ENCODE measurements at regions not wholly inside any gene's neighbourhood (a gene's known extent, or its start where the extent isn't known, plus 50 kb on each side); places are given as distances from the start of the nearest gene placed in this dataset.

GRCh38 chr6:113326781-113327180 is 530.4 kb upstream of the MARCKS start:
- H3K27ac ChIP-seq = no peak overlapping the region
- TF ChIP-seq ZFX (IDR thresholded peaks at IDR 0.05) (no peak), CTCF (conservative IDR thresholded peaks at IDR 0.05) (no peak)

- TF ChIP-seq ZFX (IDR thresholded peaks at IDR 0.05) (no peak), CTCF (conservative IDR thresholded peaks at IDR 0.05) (no peak)
- no peak overlapping the region for H3K27ac ChIP-seq
Observed at GRCh38 chr6:113328886-113329381, 528.2 kb upstream of the MARCKS start.

DNA sequence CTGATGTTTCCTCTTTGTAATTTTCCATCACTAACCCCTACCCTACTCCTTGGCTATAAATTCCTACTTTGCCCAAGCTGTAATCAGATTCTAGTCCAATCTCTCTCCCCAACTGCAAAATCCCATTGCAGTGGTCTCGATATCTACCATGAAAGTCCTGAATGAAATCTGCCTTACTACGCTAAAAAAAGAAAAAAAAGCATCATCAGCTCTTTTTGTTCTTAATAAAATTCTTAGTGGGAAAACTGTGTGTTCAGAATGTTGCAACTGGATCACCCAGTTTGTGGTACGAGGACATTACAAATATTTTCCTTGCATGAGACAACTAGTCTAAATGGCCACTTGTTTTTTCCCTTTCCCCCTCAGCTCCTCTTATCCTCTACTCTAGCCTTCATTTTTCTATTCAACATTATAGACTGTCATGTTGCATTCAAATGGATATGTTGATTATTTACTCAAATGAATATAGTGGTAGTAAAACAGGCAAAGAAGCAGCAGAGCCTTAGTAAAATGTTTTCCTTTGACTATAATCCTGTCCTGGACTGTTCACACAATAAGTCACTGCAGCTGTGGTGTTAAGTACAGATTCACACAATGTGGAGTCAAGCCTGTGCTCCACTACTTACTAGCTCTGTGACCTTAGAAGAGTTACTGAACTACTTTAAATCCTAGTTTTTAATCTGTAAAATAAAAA is 527.1 kb upstream of the MARCKS start:
- no peak overlapping the region for H3K27ac ChIP-seq
- TF ChIP-seq ZFX (IDR thresholded peaks at IDR 0.05) (no peak), CTCF (conservative IDR thresholded peaks at IDR 0.05) (no peak)

- H3K27ac ChIP-seq = no peak overlapping the region
- TF ChIP-seq CTCF (conservative IDR thresholded peaks at IDR 0.05) (no peak), ZFX (IDR thresholded peaks at IDR 0.05) (no peak)
Observed at GRCh38 chr6:113330636-113330946, 526.6 kb upstream of the MARCKS start.

DNA sequence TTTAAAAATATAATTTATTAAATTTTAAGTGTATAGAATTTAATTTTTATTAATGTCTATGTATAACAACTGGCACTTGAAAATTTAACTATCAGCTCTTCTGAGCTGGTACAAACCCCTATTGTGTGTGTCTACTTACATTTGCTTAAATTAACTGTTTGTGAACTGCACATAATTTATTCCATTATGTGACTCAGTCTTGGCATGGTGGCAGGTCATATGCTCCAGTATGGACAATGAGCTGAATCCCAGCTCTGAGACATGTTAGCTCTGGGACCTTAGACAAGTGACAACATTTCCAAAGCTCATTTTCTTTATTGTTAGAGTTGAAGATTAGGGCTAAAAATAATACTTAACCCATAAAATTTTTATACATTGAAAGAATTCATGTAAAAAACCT is 526.1 kb upstream of the MARCKS start:
- H3K27ac ChIP-seq = no peak overlapping the region
- TF ChIP-seq ZFX (IDR thresholded peaks at IDR 0.05) (no peak), CTCF (conservative IDR thresholded peaks at IDR 0.05) (no peak)

DNA sequence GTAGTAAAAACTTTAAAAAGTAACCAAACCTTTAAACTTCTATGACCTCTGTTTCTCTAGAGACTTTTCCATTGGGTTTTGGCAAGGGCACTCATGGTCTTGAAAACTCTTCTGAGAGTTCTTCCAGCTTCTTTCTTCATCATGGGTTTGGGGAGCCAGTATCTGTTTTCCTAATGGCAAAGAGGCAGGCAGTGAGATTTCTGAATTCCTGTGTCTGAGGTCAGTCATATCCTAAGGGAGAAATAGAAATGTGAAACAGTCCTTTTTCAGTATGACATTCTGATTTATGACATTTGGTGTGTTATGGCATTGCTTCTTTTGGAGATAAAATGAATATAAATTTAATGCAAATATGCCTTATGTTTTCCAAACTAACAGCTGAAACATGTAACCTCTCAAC is 518.5 kb upstream of the MARCKS start:
- H3K27ac ChIP-seq = no peak overlapping the region
- TF ChIP-seq CTCF (conservative IDR thresholded peaks at IDR 0.05) = no peak
- TF ChIP-seq ZFX (IDR thresholded peaks at IDR 0.05) = no peak

DNA sequence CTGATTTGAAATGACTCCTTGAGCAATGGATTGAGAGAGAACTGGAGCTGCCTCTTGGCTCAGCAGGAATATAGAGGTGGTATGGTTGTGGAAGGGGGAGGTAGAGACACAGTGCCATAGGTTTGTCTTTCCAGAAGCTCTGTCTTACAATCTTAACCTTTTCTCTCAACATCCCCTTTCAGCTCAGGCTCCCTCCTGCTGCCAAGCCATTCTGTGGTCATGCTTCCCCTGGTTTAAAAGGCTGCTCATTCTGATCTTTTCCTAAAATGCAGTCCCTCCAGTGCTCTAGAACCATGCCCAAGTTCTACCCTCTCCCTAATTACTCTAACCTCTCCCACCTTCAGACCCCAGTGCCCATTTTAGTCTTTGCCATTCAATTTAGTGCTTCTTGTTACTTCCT is 517.9 kb upstream of the MARCKS start:
- H3K27ac ChIP-seq = no peak overlapping the region
- no peak for TF ChIP-seq ZFX (IDR thresholded peaks at IDR 0.05)
- no peak for TF ChIP-seq CTCF (conservative IDR thresholded peaks at IDR 0.05)

Data from C4-2B (cell line).